GM19397 (cell line): ENCODE measurements at regions not wholly inside any gene's neighbourhood (a gene's known extent, or its start where the extent isn't known, plus 50 kb on each side); places are given as distances from the start of the nearest gene placed in this dataset.
"Not testable (repeated sequence)": the region's sequence is repeated elsewhere in the genome, so short reads cannot be mapped to it uniquely, and the experiment has no call there.

Source experiments
- ATAC-seq: cut with Tn5 transposase; IDR thresholded peaks from one replicate; pipeline ENCODE4 v1.9.1; 2021; ENCODE audit warnings: mild to moderate bottlenecking, moderate library complexity; ENCODE audit not compliant: unreplicated experiment

DNA sequence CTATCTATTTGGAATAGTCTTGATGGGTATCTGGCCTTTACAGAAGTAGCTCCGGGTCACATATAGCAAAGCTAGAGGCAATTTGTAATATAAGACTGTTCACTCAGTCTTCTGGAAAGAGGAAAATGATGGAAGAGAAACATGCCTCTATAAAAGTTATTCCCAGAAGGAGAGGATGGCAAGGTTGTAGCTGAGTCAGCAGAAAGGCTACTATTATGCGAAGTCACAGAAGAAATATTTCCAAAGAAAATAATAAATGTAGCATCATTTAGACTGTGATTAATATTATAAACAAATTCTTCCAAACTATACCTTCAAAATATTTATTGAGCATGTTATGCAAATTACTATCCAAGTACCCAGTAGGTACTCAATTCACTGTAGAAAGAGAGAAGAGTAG lies 1027.7 kb upstream of the TMEFF2 start:
- ATAC-seq, result no peak

DNA sequence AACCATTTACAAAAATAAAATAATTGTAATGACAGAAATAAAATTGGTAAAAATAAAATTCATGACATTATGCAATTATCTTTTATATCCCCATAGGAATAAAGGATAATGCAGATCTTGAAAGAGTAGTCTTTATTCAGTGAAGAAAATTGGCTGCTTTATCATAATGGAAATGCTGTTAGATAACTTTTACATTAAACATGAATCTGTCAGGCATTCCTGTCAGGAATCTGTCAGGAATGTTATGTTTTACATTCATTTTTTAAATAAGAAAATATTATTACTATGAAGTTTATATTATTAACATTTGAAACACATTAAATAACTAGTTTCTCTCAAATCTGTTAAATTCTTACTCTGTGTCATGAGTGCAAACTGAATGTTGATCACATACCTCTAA lies 1024.7 kb upstream of the TMEFF2 start:
- no peak for ATAC-seq

DNA sequence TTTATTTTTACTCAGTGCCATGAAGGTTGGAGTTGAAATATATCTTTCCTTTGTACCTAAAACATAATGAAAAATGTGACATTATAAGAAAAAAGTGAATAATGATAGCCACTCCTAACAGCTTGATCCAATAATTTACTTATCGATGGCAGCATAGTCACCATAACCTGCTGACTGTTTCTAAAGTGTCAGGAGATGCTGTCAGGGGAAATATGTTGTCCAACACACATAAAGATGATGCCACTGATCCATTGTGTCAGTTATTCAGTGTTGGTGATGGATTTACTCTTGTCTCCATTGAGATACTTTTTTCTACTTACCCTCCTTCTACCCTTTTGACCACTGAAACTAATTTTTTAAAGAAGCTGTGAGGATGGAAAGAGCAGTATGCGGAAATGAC lies 1006.9 kb upstream of the TMEFF2 start:
- no peak for ATAC-seq

DNA sequence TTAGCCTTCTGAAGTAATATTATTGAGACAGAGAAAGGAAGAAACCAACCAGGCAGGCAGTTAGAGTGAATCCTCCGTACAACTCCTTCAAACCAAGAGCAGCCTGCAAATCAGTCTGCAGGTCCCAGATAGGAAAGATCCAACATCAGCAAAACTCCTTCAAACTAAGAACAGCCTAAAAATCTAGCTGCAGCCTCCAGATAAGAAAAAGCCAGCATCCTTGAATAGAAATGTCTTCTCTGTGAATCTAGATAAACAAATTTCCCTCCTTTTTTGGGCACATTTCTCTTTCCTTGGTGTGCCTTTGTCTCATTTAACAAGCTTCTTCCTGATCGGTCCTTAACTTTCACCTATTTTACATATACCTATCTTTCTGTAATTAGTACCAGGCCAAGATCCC lies 1004.6 kb upstream of the TMEFF2 start:
- ATAC-seq, result no peak

DNA sequence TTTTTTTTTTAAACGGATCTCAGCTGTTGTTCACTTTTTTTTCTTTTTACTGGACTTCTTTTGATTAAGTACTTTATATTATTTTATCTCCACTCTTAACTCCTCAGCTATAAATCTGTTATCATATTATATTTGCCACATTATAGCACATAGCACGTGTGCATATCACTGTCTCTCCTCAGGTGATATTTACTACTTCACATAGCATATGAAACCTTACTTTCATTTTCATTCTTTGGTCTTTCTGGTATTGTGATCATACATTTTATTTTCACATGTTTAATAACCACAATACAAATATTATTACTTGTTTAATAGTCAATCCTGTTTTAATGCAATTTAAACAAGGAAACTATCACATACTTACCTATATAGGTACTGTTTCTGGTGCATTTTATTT lies 993.1 kb upstream of the TMEFF2 start:
- ATAC-seq, result peak; percentile 56

DNA sequence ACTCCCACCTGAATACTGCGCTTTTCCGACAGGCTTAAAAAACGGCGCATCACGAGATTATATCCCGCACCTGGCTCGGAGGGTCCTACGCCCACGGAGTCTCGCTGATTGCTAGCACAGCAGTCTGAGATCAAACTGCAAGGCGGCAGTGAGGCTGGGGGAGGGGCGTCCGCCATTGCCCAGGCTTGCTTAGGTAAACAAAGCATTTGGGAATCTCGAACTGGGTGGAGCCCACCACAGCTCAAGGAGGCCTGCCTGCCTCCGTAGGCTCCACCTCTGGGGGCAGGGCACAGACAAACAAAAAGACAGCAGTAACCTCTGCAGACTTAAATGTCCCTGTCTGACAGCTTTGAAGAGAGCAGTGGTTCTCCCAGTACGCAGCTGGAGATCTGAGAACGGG lies 976.2 kb upstream of the TMEFF2 start:
- ATAC-seq, result not testable (repeated sequence)

DNA sequence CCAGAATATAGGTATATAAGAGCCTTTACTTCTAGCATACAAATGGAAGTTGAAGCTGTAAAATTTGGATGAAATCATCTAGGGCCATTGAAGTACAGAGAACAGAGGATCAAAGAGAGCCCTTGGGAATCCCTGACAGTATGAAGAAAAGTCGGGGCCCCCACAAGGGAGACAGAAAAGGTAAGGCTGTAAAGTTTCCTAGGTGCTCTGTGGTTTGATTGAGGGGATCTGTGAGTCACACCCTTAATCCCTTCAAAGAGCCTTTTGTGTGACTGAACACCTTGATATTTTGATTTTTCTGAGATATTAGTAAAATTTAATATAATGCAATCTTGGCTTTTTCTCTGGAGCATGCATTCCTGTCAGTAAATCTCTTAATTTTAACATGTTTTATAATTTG lies 961.7 kb upstream of the TMEFF2 start:
- ATAC-seq, result no peak

DNA sequence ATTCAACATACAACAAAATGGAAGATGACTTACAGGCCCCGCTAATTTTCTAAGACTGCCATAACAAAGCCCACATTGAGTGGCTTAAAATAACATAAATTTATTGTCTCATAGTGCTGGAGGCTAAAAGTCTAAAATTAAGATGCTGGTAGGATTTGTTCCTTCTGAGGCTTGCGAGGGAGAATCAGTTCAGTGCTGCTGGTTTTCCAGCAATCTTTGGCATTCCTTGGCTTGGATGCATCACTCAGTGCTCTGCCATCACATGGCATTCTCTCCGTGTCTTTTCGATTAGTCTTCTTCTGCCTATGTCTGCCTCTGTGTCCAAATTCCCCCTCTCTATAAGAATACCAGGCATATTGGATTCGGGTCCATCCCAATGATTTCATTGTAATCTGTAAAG lies 959.3 kb upstream of the TMEFF2 start:
- ATAC-seq, result no peak

DNA sequence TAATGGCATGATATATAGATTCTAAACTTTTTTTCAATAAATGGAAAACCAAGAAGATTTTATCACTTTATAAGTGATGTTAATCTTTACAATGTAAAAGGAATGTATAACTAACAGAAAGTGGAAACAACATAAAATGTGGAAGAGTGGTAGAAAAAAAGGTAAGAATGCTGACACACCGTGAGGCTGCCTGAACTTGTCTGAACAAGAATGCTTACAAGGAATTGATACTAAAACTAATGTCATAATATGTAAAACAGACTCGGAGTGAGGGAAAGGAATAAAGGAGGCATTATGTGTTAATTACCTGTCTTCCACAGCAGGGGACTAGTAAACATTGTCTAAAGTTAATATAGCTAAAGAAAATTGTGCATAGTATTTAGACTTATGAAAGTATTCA lies 958.8 kb upstream of the TMEFF2 start:
- ATAC-seq, result no peak

DNA sequence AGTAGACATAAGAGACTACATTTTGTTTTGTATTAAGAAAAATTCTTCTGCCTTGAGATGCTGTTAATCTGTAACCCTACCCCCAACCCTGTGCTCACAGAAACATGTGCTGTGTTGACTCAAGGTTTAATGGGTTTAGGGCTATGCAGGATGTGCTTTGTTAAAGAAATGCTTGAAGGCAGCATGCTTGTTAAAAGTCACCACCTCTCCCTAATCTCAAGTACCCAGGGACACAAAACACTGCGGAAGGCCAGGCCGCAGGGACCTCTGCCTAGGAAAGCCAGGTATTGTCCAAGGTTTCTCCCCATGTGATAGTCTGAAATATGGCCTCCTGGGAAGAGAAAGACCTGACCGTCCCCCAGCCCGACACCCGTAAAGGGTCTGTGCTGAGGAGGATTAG lies 947.7 kb upstream of the TMEFF2 start:
- not testable (repeated sequence) for ATAC-seq

DNA sequence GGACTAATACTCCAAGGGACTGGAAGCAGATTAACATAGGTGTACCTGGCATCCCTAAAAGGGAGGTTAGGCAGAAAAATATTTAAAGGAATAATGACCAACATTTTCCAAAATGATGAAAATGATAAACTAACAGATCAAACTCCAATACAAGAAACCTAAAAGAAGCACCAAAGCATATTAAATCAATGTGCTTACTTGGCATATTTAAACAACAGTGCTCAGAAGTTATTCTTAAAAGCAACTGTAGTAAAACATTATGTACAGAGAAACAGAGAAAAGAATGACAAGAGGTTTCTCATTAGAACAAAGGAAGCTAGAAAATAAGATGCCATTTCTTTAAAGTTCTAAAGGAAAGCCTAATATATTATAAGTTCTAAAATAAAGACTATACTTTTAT lies 947.3 kb upstream of the TMEFF2 start:
- no peak for ATAC-seq

DNA sequence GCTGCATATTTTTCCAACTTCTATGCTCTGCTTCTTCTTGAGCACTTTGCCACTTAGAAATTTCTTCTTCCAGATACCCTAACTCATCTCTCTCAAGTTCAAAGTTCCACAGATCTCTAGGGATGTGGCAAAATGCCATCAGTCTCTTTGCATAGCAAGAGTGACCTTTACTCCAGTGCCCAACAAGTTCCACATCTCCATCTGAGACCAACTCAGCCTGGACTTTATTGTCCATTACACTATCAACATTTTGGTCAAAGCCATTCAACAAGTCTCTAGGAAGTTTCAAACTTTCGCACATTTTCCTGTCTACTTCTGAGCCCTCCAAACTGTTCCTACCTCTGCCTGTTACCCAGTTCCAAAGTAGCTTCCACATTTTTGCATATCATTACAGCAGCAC lies 946.2 kb upstream of the TMEFF2 start:
- ATAC-seq, result not testable (repeated sequence)

DNA sequence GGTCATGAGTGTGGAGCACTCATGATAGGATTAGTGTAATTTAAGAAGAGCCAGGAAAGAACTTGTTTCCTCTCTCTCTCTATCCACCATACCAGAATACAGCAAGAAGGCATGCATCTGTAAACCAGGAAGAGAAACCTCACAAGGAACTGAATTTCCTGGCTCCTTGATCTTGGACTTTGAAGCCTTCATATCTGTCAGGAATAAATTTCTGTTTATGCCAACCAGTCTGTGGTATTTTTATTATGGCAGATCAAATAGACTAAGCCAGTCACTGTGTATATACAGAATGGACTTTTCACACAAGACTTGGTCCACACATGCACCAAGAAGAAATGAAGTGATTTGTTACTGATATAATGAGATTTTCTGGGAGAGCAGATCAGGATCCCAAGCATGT lies 930.1 kb upstream of the TMEFF2 start:
- no peak for ATAC-seq

DNA sequence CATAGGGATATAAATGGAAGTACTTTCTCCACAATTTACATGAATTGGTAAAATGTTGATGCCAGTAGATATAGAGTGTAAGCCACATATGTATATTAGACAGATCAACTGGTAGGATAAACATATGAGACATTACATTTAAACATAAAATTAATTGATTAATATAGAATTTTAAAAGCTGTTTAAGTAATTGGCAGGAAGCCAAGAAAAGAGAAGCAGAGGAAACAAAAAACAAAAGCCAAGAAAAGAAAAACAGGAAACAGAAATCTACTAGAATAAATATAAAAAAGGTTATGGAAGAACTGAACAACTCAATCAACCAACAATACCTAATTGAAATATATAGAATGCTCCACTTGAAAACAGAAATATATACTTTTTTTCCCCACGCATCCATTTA lies 920.1 kb upstream of the TMEFF2 start:
- ATAC-seq, result no peak

DNA sequence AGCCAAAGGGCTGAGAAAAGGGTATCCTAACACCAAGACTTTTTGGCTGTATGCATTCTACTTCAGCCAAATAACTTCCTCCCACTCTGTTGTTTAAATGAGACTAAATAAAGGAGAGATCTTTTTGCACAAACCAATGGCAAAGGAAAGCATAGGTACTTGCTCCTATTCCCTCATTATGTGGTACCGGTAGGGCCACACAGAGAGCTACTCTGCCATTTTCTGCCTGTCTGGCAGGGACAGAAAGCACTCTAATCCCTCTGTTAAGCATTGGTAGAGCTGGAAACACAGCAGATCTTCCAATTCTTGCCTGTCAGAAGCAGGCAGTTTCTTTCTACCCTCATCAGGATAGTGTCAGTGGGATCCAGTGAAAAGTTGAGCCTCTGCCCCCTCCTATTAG lies 918.3 kb upstream of the TMEFF2 start:
- no peak for ATAC-seq

DNA sequence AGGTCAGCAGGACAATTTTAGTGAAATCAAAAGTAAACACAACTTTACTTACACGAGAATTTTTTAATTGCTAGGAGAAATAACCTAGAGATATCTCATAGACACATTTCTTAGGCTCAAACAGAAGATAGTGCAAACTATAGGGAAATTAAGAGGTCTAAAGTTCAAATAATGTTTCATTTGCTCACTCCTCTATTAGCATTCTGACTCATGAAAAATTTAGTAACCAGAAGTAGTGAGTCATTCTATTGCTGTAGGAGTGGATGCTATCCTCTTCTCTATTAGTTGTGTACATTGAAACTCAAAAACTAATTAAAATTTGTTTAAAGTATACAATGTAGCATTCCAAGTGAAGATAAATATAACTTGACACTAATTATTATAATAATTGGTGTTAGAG lies 908.3 kb upstream of the TMEFF2 start:
- no peak for ATAC-seq

DNA sequence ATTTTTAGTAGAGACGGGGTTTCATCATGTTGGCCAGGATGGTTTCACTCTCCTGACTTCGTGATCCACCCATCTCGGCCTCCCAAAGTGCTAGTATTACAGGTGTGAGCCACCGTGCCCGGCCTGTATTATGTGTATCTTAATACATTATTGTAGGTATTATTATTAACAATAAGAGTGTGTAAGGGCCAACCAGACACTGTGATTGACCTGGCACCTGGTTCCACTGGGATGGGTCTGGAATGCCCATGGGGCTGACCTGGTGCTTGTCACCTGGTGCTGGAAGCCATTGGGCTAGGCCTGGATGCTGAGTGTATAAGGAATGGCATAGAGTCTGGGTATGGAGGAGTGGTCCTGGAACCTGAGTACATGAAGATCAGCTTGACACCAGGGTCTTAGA lies 906.9 kb upstream of the TMEFF2 start:
- no peak for ATAC-seq

DNA sequence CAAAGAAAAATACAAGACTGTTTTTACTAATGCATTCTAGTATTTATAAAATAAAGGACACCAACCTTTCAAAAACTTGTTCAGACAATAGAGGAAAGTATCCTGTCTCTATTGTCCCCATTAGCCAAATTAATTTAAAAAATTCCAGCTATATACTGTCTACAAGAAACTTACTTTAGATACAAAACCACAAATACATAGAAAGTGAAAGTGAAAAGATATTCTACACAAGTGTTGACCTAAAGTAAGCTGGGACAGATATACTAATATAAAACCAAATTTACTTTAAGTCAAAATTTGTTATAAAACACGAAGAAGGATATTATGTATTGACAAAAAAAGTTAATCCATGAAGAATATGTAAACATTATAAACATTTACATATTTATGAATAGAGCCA lies 893.3 kb upstream of the TMEFF2 start:
- no peak for ATAC-seq

DNA sequence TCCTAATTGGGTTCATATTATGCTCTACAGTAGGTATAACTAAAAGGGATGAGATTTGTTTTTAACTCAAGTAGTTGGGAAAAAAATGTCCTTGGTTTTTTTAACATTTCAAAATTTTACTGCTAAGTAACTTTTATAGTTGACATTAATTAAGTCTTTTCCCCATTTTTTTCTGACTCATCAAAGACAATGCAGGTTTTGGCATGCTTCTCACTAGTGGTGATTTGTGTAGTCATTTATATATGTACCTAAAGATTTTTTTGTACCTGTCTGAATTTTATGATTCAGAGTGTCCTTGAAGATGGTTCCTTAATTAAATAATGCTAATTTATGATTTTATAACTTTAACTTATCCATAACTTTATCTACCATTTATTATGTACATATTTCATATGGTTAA lies 882.3 kb upstream of the TMEFF2 start:
- ATAC-seq, result no peak

DNA sequence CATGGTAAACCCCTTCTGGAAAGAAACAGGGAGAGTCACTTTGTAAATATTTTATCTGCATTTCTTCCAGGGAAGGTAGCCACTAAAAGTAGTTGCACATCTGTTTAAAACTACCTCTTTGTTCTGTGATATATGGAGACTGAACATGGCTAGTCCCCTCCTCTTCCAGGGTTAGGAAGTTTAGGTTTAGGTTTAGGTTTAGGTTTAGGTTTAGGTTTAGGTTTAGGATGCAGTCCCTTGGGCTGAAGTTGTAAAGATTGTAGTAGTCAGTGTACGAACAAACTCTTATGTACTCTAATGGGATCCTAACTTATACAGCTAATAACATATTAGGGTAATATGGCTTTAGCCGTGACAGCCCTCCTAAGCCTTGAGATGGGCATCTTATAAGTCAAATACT lies 880.2 kb upstream of the TMEFF2 start:
- ATAC-seq, result no peak

DNA sequence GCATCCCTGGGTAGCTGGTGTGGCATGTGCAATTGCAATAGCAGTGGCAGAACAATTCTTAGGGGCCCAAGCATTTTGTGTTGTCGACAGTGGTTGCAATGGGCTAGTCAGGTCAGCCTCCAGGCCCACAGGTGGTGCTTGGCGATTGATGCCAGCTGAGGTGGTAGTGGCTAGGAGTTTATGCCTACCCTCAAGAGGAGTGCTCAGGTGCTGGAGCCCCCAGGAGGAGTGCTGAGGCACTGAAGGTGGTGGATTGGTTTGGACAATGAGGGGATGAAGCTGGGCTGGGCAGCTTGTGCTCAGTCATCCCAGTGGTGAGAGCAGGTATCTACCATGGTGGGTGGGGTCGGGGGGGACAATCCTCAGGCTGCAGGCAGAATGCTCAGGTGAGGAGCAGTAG lies 877.9 kb upstream of the TMEFF2 start:
- no peak for ATAC-seq

DNA sequence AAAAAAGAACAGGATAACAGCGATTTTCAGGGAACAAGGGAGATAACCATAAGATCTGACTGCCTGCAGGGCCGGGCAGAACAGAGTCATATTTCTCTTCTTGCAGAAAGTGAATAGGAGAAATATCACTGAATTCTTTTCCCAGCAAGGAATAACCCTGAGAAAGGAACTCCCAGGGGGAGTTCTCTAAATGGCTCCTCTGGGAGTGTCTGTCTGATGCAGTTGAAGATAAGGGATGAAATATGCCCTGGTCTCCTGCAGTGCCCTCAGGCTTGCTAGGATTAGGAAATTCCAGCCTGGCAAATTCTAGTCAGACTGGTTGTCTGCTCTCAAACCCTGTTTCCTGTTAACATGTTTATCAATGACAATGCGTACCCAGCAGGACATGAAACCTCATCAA lies 830.8 kb upstream of the TMEFF2 start:
- not testable (repeated sequence) for ATAC-seq

DNA sequence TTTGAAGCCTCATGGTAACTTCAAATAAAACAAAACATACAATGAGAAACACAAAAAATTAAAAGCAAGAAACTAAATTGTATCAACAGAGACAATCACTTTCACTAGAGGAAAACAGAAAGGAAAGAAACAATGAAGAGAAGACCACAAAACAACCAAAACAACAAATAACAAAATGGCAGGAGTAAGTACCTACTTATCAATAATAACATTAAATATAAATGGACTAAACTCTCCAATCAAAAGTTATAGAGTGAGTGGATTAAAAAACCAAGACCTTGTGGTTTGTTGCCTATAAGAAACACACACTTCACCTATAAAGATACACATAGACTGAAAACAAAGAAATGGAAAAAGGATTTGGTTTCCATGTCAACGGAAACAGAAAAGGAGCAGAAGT lies 830.1 kb upstream of the TMEFF2 start:
- no peak for ATAC-seq

DNA sequence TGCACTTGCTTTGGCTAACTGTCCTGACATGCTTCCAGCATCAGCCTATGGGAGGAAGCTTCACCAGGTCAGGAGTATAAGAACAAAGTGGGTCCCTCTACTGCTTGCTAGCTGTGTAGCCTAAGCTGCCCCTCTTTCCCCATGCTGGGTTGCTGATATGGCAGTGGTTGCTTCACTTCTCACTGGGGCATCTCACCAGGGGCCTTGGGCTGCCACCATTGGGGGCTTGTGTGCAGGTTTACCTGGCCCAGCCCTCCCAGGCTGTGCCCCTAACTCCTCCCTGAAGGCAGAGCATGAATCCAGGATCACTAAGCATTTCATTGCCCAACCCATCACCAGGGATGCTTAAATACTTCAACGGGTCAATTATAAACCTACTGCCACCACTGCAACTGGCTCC lies 817.1 kb upstream of the TMEFF2 start:
- ATAC-seq, result no peak
